ENCODE measurements at regions not wholly inside any gene's neighbourhood (a gene's known extent, or its start where the extent isn't known, plus 50 kb on each side); places are given as distances from the start of the nearest gene placed in this dataset.

DNA sequence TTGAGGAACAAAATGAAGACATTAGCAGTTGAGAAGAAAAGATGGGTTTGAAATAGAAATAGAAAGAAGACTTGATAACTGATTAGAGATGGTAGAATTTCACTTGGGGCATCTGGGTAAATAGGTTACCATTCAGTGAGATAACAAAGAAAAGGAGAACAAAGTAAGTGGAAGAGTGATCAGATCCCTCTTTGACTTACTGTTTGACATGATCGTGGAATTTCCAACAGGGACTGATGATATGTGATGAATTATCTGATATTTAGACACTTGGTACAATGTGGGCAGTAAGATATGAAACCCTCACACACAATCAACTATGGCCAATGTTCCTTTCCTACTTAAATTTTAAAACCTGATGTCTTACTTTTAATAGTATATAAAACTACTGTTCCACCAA, 70.1 kb upstream of the STARD4 start:
- no peak for DNase-seq (ENCODE audit: low read depth)

DNA sequence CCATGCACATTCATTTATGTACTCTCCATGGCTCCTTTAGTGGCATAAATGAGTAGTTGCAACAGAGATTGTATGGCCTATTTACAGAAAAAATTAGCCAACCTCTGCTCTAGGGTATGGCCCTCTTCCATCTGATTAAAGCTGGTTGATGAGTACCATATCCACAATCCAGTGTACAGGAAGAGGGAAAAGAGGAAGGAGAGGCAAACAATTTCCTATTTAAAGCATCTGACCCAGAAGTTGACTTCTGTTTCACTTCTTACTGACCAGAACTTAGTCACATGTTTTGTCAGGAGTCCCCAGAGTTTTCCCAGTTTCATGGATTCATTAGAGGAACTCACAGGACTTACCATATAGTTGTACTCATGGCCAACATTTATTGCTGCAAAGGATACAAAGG, 68.6 kb upstream of the STARD4 start:
- DNase-seq (ENCODE audit: low read depth), result no peak

DNA sequence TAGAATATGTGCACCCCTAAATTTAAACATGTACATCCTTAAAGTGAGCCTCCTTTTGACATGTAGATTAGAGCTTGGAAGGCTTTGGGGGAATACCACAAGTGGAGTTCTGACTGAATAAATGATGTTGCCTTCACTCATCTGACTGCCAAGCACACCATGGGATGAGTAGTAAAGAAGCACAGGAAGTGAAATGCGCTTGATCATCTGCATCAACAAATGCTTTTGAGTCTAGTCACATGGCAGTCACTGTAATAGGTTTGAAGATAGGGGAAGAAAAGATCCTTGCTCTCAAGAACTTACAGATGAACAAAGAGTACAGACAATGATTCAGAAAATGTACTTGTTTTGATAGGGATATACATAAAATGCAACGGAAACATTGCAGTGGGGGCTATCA, 62.0 kb upstream of the STARD4 start:
- DNase-seq (ENCODE audit: low read depth), result no peak

DNA sequence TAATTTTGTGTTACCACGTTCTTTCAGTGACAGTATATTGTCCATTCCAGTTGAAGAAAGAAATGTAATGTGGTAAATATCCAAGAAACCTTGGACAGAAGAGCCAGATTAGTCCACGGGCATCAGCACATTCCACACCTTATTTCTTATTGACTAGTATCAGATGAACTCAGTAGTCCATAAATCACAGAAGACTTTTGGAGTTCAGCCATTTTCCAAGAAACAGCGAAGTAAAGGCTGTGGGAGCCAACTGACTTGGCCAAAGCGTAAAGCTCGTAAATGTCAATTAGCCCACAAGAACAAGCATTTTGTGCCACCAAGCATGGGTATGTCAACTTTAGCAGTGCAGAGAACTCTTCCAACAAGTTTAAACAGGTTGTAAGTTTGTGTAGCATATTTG, 60.2 kb upstream of the STARD4 start:
- no peak for DNase-seq (ENCODE audit: low read depth)

DNA sequence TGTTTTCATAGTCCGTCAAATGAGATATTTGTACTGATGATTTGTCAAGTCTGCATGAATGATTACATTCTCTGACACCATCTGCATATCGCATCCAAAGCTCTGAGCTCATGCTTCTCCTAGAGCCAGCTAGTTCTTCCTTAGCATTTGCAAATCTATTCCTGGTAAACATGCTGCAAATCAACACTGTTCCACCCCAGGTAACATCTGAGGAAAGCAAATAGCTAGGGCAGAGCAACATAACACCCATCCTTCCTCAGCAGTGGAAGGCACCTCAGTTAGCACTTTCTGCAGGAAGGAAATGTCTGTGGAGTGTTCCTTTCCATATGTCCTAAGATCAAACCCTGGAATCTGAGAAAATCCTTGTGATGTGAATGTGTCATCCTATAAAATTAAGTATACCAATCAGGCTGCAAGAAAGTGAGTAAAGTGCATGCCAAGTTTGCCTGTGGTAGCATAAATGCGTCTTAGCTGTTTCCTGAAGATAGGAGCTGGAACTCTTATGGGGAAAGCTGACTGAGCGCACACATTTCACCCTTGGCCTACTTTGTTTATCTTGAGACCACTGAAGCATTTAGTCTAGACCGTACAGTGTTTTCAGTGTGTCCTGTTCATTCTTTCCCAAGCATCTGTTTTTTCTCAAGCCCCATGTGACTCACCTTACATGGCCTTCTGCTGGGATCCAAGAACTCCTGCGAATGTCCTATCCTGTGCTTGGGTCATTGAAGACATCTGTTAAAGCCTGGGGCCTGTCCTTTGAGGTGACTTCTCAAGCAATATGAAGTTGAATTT, 50.9 kb upstream of the STARD4 start:
- DNase-seq (ENCODE audit: low read depth), result peak; percentile 99

DNA sequence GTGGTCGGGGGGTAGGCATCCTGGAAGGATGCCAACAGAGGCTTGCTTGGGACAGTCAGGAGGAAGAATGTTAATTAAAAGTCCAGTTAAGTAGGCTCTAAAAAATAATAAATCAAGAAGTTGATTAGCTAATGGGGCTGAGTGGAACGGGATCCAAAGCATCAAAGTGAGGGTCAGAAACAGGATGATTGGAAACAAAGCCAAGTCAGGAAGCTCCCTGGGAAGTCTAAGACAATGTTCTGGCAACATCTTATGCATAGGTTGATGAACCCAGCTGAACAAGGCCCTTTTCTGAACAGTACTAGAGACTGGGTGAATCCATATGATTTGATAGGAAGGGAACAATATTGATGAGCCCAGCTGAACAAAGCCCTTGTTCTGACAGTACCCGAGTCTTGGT, 50.2 kb upstream of the STARD4 start:
- no peak for DNase-seq (ENCODE audit: low read depth)
